ENCODE measurements at regions not wholly inside any gene's neighbourhood (a gene's known extent, or its start where the extent isn't known, plus 50 kb on each side); places are given as distances from the start of the nearest gene placed in this dataset.

GRCh38 chr6:15779726-15780125, 116.9 kb upstream of the DTNBP1 start:
- ATAC-seq: no peak
- CTCF ChIA-PET: no interaction called here

GRCh38 chr6:15776458-15776980, 113.7 kb upstream of the DTNBP1 start:
- TF ChIP-seq SIN3A (IDR thresholded peaks at IDR 0.05; ENCODE audit: borderline replicate concordance, insufficient read depth, low read depth, low read length): no peak
- TF ChIP-seq CTCF (IDR thresholded peaks at IDR 0.05): no peak
- no peak for TF ChIP-seq TCF7L2 (IDR thresholded peaks at IDR 0.05; ENCODE audit: low read depth, low read length)
- no peak for TF ChIP-seq REST (IDR thresholded peaks at IDR 0.05; ENCODE audit: insufficient read depth in 1 of 2, low read depth in 2 of 2, low read length in 1 of 2)
- TF ChIP-seq POLR2AphosphoS5 (IDR thresholded peaks at IDR 0.05; ENCODE audit: low read depth, low read length): no peak
- Histone ChIP-seq H3K27ac (ENCODE audit: low read length) (no peak overlapping the region), H3K4me3 (ENCODE audit: low read depth in 2 of 2, low read length in 2 of 2) (no peak overlapping the region), H3K27me3 (ENCODE audit: control insufficient read depth, insufficient read depth, low read length) (peaks cover 7% of the 10 kb centered on the region), H3K4me1 (ENCODE audit: control insufficient read depth, insufficient read depth, low read length) (no peaks in the 10 kb centered on the region), H3K36me3 (ENCODE audit: control insufficient read depth, insufficient read depth, low read length) (no peaks in the 10 kb centered on the region), H3K9me3 (ENCODE audit: control insufficient read depth, insufficient read depth, low read depth, low read length) (no peaks in the 10 kb centered on the region)
- intact Hi-C loops (cut with micrococcal nuclease; ENCODE audit: unreplicated experiment) (no loop called here), in situ Hi-C loops (cut with HindIII; ENCODE audit: low pct_unique_long_range_greater_than_20kb, low sequenced_read_pairs) (no loop called here)
- no peak for ATAC-seq
- BruUV-seq (replicated peaks): no TSS peak
- POLR2A ChIA-PET: no interaction called here
- DNase-seq (ENCODE audit: low read depth, low spot score): no peak
- CTCF ChIA-PET: no interaction called here

More at GRCh38 chr6:15779726-15780125, 116.9 kb upstream of the DTNBP1 start:
- no peak for DNase-seq (ENCODE audit: low read depth, low spot score)
- intact Hi-C loops (cut with micrococcal nuclease; ENCODE audit: unreplicated experiment) (no loop called here), in situ Hi-C loops (cut with HindIII; ENCODE audit: low pct_unique_long_range_greater_than_20kb, low sequenced_read_pairs) (no loop called here)
- TF ChIP-seq SIN3A (IDR thresholded peaks at IDR 0.05; ENCODE audit: borderline replicate concordance, insufficient read depth, low read depth, low read length) (no peak), POLR2AphosphoS5 (IDR thresholded peaks at IDR 0.05; ENCODE audit: low read depth, low read length) (no peak), TCF7L2 (IDR thresholded peaks at IDR 0.05; ENCODE audit: low read depth, low read length) (no peak), REST (IDR thresholded peaks at IDR 0.05; ENCODE audit: insufficient read depth in 1 of 2, low read depth in 2 of 2, low read length in 1 of 2) (no peak), CTCF (IDR thresholded peaks at IDR 0.05) (no peak)
- no peaks in the 10 kb centered on the region for H3K36me3 ChIP-seq (ENCODE audit: control insufficient read depth, insufficient read depth, low read length)
- BruUV-seq (replicated peaks): no TSS peak
- no peak overlapping the region for H3K27ac ChIP-seq (ENCODE audit: low read length)
- H3K27me3 ChIP-seq (ENCODE audit: control insufficient read depth, insufficient read depth, low read length): peaks cover 3% of the 10 kb centered on the region
- POLR2A ChIA-PET: no interaction called here
- no peaks in the 10 kb centered on the region for H3K9me3 ChIP-seq (ENCODE audit: control insufficient read depth, insufficient read depth, low read depth, low read length)
- H3K4me1 ChIP-seq (ENCODE audit: control insufficient read depth, insufficient read depth, low read length): no peaks in the 10 kb centered on the region
- H3K4me3 ChIP-seq (ENCODE audit: low read depth in 2 of 2, low read length in 2 of 2): no peak overlapping the region

All from Panc1 (cell line).